GM23338 (cell line): ENCODE measurements at regions not wholly inside any gene's neighbourhood (a gene's known extent, or its start where the extent isn't known, plus 50 kb on each side); places are given as distances from the start of the nearest gene placed in this dataset.

ENCODE experiments used
- CREB1 ChIP-seq: fragments of 250-450 bp; sonication (Bioruptor Pico); IDR thresholded peaks from 2 replicates; pipeline ENCODE4 v1.5.0; 2020; ENCODE audit warnings: low read depth, mild to moderate bottlenecking, moderate library complexity
- EZH2phosphoT487 ChIP-seq: fragments of 200-600 bp; sonication (generic); IDR thresholded peaks from one replicate; pipeline ENCODE4 v1.8.1; 2018; ENCODE audit warnings: antibody characterized with exemption; ENCODE audit not compliant: unreplicated experiment
- JUNB ChIP-seq: IDR thresholded peaks from one replicate; pipeline ENCODE4 v1.6.1; 2016; ENCODE audit warnings: antibody characterized with exemption; ENCODE audit not compliant: unreplicated experiment
- POLR2AphosphoS5 ChIP-seq: IDR thresholded peaks from 2 replicates; pipeline ENCODE4 v1.6.1; 2016; ENCODE audit warnings: antibody characterized with exemption, low read depth
- TF ChIP-seq, protein P1 (sequence below), 2 experiments: fragments of 200-600 bp in 1 of 2; sonication (generic) in 1 of 2; conservative IDR thresholded peaks; 2 replicates each; pipeline versions ENCODE4 v1.5.1 to v1.6.1; 2016 to 2017; ENCODE audit warnings: antibody characterized with exemption in 2 of 2, low read depth in 2 of 2, mild to moderate bottlenecking in 2 of 2, moderate library complexity in 1 of 2

DNA sequence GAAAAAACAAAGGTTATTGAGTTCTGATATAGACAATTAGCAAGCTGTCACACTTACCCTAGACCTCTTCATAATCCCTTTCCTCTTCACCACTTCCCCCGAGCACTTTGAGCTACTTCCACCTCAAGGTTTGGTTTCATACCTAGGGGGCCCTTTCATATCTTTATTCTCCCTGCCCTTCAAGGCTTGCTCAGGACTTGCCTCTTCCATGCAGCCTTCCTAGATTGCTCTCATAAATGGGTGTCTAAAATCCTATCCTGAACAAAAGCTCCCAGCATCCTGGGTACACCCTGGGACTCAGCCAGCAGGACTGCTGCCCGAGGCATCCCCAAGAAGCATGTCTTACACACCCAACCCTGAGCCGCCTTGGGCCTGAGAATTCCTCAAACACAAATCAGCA lies 157.3 kb downstream of the C5orf15 start:
- TF ChIP-seq, protein P1, sequence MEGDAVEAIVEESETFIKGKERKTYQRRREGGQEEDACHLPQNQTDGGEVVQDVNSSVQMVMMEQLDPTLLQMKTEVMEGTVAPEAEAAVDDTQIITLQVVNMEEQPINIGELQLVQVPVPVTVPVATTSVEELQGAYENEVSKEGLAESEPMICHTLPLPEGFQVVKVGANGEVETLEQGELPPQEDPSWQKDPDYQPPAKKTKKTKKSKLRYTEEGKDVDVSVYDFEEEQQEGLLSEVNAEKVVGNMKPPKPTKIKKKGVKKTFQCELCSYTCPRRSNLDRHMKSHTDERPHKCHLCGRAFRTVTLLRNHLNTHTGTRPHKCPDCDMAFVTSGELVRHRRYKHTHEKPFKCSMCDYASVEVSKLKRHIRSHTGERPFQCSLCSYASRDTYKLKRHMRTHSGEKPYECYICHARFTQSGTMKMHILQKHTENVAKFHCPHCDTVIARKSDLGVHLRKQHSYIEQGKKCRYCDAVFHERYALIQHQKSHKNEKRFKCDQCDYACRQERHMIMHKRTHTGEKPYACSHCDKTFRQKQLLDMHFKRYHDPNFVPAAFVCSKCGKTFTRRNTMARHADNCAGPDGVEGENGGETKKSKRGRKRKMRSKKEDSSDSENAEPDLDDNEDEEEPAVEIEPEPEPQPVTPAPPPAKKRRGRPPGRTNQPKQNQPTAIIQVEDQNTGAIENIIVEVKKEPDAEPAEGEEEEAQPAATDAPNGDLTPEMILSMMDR (conservative IDR thresholded peaks at IDR 0.05; ENCODE audit: low read depth in 2 of 2), result no peak
- TF ChIP-seq POLR2AphosphoS5 (no peak), EZH2phosphoT487 (no peak), JUNB (no peak), CREB1 (CRISPR knock-in tag) (no peak)
